A673 (cell line): ENCODE measurements at regions not wholly inside any gene's neighbourhood (a gene's known extent, or its start where the extent isn't known, plus 50 kb on each side); places are given as distances from the start of the nearest gene placed in this dataset.

Source experiments
- CTCF ChIP-seq: fragments of 300-800, 200-600 bp; sonication (generic); conservative IDR thresholded peaks from 2 replicates; pipeline ENCODE4 v1.5.1; 2017; ENCODE audit warnings: low read depth, mild to moderate bottlenecking, antibody characterized with exemption, low read length, moderate library complexity, mixed read lengths
- EZH2 ChIP-seq: fragments of 200-600 bp; sonication (generic); IDR thresholded peaks from 2 replicates; pipeline ENCODE4 v1.6.1; 2017; ENCODE audit warnings: borderline replicate concordance, low read depth, mild to moderate bottlenecking, mixed read lengths, antibody characterized with exemption, low read length; ENCODE audit not compliant: poor library complexity, severe bottlenecking

GRCh38 chr7:106814887-106815286 is 50.2 kb upstream of the PIK3CG start:
- TF ChIP-seq EZH2, result no peak
- no peak for TF ChIP-seq CTCF
